Cardiac muscle cell (in vitro differentiated cells and primary cell): ENCODE measurements at regions not wholly inside any gene's neighbourhood (a gene's known extent, or its start where the extent isn't known, plus 50 kb on each side); places are given as distances from the start of the nearest gene placed in this dataset.
A peak's percentile ranks its signal among the peaks of the same experiment; 100 is the strongest.

Experiments
- DNase-seq, 2 donors: peaks; one replicate each; pipeline versions ENCODE4 v3.0.0 to v3.0.0-alpha.2; 2010 to 2017; ENCODE audit warnings: low read depth in 1 of 2, low spot score in 1 of 2
- H3K27ac ChIP-seq: fragments of 200-600 bp; sonication (generic); 2 replicates; pipeline ENCODE4 v1.5.1; 2016
- H3K27me3 ChIP-seq: fragments of 200-600 bp; sonication (generic); 2 replicates; pipeline ENCODE4 v1.6.0; 2016; ENCODE audit warnings: control low read depth
- H3K36me3 ChIP-seq: fragments of 200-600 bp; sonication (generic); 2 replicates; pipeline ENCODE4 v1.5.1; 2016; ENCODE audit warnings: control low read depth
- H3K4me1 ChIP-seq: fragments of 200-600 bp; sonication (generic); 2 replicates; pipeline ENCODE4 v1.8.1; 2017; ENCODE audit warnings: low read depth, mild to moderate bottlenecking, mixed run types
- H3K4me3 ChIP-seq: fragments of 200-600 bp; sonication (generic); 2 replicates; pipeline ENCODE4 v1.5.1; 2016; ENCODE audit warnings: mild to moderate bottlenecking
- H3K9me3 ChIP-seq: fragments of 200-600 bp; sonication (generic); 2 replicates; pipeline ENCODE4 v1.5.1; 2017; ENCODE audit warnings: low read depth, mild to moderate bottlenecking, control low read depth
- TF ChIP-seq, protein P1 (sequence below): IDR thresholded peaks from 2 replicates; pipeline ENCODE4 v1.5.1; 2012; ENCODE audit warnings: low read depth, mild to moderate bottlenecking, low read length

DNA sequence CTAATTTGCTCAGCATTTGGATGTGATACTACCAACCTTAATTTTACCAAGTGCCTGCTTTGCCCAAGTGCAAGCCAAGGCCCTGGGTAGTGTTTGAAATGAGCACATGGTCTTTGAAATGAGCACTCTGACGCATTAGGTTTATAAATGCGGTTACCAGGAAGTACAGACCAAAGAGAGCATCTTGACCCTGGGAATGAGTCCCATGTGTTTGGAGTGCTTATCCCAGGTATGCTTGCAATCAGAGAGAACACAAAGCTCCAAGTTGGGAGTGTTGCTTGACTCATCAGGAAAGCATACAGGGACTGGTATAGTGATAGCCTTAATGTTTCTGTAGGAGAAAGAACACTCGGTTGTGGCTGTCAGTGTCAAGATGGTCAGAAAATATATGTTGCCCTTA is 203.6 kb upstream of the MAMLD1 start:
- Histone ChIP-seq H3K9me3 (no peaks in the 10 kb centered on the region), H3K4me1 (no peaks in the 10 kb centered on the region), H3K4me3 (no peak overlapping the region), H3K36me3 (no peaks in the 10 kb centered on the region), H3K27me3 (no peaks in the 10 kb centered on the region), H3K27ac (no peak overlapping the region)
- no peak for DNase-seq
- TF ChIP-seq, protein P1, sequence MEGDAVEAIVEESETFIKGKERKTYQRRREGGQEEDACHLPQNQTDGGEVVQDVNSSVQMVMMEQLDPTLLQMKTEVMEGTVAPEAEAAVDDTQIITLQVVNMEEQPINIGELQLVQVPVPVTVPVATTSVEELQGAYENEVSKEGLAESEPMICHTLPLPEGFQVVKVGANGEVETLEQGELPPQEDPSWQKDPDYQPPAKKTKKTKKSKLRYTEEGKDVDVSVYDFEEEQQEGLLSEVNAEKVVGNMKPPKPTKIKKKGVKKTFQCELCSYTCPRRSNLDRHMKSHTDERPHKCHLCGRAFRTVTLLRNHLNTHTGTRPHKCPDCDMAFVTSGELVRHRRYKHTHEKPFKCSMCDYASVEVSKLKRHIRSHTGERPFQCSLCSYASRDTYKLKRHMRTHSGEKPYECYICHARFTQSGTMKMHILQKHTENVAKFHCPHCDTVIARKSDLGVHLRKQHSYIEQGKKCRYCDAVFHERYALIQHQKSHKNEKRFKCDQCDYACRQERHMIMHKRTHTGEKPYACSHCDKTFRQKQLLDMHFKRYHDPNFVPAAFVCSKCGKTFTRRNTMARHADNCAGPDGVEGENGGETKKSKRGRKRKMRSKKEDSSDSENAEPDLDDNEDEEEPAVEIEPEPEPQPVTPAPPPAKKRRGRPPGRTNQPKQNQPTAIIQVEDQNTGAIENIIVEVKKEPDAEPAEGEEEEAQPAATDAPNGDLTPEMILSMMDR = no peak

DNA sequence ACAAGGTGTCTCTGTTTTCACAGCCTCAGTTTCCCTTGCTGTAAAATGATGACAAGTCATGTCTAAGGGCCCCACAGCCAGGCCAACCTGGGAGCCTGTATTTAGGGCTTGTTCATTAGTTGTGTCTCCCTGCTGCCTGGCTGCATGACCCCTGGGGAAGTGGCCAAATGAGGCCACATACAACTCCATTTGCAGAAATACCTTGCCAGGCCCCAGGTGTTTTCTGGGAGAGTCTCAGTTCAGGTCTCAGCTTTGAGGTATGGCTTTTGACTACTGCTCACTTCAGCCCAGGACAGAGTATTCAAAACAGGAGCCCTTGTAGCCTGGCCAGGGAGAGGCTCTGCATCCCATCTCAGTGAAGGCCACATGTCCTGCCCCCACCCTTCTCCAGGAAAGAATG is 202.5 kb upstream of the MAMLD1 start:
- Histone ChIP-seq H3K36me3 (no peaks in the 10 kb centered on the region), H3K4me1 (no peaks in the 10 kb centered on the region), H3K9me3 (no peaks in the 10 kb centered on the region), H3K27me3 (no peaks in the 10 kb centered on the region), H3K4me3 (no peak overlapping the region), H3K27ac (no peak overlapping the region)
- TF ChIP-seq, protein P1 = no peak
- no peak for DNase-seq

DNA sequence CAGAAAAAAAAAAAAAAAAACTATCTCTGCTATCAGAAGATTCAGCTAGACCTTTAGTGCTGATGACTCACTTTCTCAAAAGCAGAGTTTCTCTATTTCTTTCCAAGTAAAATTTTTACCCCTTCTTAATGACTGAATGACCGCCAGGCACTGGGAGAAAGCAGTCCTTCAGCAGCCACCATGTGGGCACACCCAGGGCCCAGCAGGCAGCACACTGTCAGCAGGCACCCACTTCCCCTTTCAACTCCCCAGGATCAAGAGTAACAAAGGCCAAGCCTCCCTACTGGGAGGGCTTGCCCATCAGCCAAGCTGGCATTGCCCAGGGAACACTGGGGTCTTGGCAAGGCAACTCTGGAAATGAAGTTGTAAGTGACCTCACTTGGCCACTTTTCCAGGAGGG is 201.9 kb upstream of the MAMLD1 start:
- no peaks in the 10 kb centered on the region for H3K4me1 ChIP-seq
- no peaks in the 10 kb centered on the region for H3K9me3 ChIP-seq
- no peak overlapping the region for H3K27ac ChIP-seq
- TF ChIP-seq, protein P1 = no peak
- DNase-seq = no peak
- H3K4me3 ChIP-seq = no peak overlapping the region
- H3K36me3 ChIP-seq = no peaks in the 10 kb centered on the region
- no peaks in the 10 kb centered on the region for H3K27me3 ChIP-seq

DNA sequence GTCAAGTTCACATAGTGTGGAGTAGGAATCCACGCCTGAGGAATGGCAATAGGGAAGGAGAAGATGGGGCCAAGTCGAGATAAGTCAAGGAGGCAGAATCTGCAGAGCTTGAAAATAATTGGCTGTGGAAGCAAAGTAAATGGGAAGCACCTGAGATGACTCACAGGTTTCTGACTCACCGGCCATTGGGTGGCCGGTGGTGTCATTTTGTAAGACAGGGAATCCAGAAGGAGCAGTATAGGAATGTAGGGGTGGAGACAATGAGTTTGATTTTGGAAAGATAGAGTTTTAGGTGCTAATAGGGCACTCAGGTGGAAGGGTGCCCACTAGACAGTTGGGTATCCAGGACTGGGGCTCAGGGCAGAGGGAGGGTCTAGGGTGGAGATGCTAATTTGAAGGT is 201.0 kb upstream of the MAMLD1 start:
- TF ChIP-seq, protein P1 = no peak

DNA sequence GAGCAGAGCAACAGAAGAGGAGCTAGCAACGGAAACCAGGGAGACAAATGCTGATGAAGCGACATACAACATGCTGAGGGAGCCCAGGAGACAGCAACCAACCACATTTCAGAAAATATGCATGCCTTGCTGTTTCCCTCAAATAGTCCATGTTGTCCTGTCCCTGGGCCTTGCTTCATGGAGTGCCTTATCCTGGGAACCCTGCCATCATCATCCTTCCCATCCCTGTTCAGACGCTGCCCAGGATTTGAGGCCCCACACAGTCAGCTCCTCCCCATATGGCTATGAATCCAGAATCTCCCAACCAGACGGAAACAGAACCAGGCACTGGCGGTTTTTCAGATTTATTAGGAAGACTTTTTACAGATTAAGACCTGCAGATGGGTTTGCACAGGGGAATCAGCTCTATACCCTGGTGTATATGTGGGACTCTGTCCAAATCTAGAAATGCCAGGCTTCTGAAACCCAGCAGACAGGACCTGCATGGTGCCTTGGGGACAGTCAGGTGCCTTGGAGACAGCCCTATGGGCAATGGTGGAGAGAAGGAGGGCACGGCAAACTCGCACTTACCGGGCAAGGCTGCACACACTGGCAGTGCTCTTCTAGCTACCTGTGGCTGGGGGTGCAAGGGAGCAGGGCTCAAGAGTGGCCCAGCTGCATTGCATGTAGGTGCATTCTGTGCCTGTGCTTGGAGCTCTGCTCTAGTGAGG is 199.7 kb upstream of the MAMLD1 start:
- H3K36me3 ChIP-seq = no peaks in the 10 kb centered on the region
- no peaks in the 10 kb centered on the region for H3K27me3 ChIP-seq
- H3K9me3 ChIP-seq = no peaks in the 10 kb centered on the region
- no peak overlapping the region for H3K27ac ChIP-seq
- H3K4me1 ChIP-seq = no peaks in the 10 kb centered on the region
- no peak overlapping the region for H3K4me3 ChIP-seq
- TF ChIP-seq, protein P1 = no peak
- DNase-seq = peak in 1 of 2 donors; percentile 10

More for the DNA sequence above, 201.0 kb upstream of the MAMLD1 start:
- Histone ChIP-seq H3K4me1 (no peaks in the 10 kb centered on the region), H3K36me3 (no peaks in the 10 kb centered on the region), H3K27me3 (no peaks in the 10 kb centered on the region), H3K9me3 (no peaks in the 10 kb centered on the region), H3K4me3 (no peak overlapping the region), H3K27ac (no peak overlapping the region)
- DNase-seq = no peak
